Spleen (tissue), 7 donors: ENCODE measurements at regions not wholly inside any gene's neighbourhood (a gene's known extent, or its start where the extent isn't known, plus 50 kb on each side); places are given as distances from the start of the nearest gene placed in this dataset.

ENCODE experiments used
- CTCF ChIP-seq, 11 experiments: fragments of 200-600 bp in 7 of 11; fragments of 450-650 bp in 4 of 11; sonication (generic) in 4 of 11; IDR thresholded peaks in 8 of 11; conservative IDR thresholded peaks in 3 of 11; 1 replicate in 7 of 11; 2 replicates in 4 of 11; pipeline versions ENCODE4 v1.4.0 to v1.8.0; 2016 to 2021; ENCODE audit warnings: antibody characterized with exemption in 11 of 11, inconsistent platforms in 4 of 11, mild to moderate bottlenecking in 1 of 11
- POLR2AphosphoS5 ChIP-seq, 3 donors: sonication (generic); formaldehyde crosslinking; IDR thresholded peaks; one replicate each; pipeline ENCODE4 v1.5.1; 2017; ENCODE audit warnings: antibody characterized with exemption in 3 of 3
- donor health status: DM: no; HTN: no; CAD: no; lungs with moderate emphysema.
- donor health status: DM: no; HTN: no; CAD: no.
- donor health status: DM: no; HTN: no; CAD: no.

DNA sequence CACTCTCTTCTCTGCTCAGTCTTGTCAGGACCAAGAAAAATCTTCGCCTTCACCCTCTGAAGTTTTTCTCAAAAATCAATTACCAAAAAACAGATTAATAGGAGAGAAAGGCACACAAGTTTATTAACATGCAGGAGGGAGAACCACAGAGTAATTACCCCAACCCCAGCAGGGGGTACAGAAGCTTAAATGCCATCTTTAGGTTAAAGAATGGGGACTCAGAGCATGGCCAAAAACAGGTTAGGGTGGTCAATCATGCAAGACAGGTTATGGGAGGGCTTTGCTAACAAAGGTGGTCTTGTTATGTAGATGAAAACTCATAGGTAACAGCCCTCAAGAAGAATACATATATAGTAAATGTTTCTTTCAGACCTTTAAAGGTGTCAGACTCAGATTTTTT lies 100.5 kb upstream of the BTN3A2 start:
- TF ChIP-seq POLR2AphosphoS5 (IDR thresholded peaks at IDR 0.05) (no peak), CTCF (IDR thresholded peaks at IDR 0.05 in 8 of 11, conservative IDR thresholded peaks at IDR 0.05 in 3 of 11) (no peak)
